HFF-Myc (cell line): ENCODE measurements at regions not wholly inside any gene's neighbourhood (a gene's known extent, or its start where the extent isn't known, plus 50 kb on each side); places are given as distances from the start of the nearest gene placed in this dataset.

Experiments
- DNase-seq: peaks from one replicate; pipeline ENCODE4 v3.0.0-alpha.2; 2011; ENCODE audit warnings: low read depth; ENCODE audit errors: extremely low read depth
- H3K4me3 ChIP-seq: replicated peaks from 2 replicates; pipeline ENCODE4 v1.5.1; 2011; ENCODE audit warnings: low read depth, mild to moderate bottlenecking, control low read depth, low read length
- TF ChIP-seq, protein P1 (sequence below): IDR thresholded peaks from 2 replicates; pipeline ENCODE4 v1.5.1; 2012; ENCODE audit warnings: mild to moderate bottlenecking, low read depth, low read length, control low read depth; ENCODE audit errors: missing control alignments

DNA sequence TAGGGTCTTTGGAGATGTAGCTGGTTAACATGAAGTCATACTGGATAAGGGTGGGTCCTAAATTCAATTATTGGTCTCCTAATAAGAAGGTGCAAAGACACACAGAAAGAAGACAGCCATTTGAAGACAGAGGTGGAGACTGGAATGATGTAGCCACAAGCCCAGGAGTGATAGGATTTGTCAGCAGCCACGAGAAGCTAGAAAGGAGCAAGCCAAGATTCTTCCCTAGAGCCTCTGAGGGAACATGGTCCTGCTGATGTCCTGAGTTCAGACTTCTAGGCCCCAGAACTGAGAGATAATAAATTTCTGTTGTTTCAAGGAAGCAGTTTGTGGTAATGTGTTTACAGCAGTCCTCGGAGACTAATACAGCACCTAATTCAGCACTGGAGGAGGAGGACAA, 203.3 kb upstream of the SRRM4 start:
- no peak for DNase-seq
- TF ChIP-seq, protein P1, sequence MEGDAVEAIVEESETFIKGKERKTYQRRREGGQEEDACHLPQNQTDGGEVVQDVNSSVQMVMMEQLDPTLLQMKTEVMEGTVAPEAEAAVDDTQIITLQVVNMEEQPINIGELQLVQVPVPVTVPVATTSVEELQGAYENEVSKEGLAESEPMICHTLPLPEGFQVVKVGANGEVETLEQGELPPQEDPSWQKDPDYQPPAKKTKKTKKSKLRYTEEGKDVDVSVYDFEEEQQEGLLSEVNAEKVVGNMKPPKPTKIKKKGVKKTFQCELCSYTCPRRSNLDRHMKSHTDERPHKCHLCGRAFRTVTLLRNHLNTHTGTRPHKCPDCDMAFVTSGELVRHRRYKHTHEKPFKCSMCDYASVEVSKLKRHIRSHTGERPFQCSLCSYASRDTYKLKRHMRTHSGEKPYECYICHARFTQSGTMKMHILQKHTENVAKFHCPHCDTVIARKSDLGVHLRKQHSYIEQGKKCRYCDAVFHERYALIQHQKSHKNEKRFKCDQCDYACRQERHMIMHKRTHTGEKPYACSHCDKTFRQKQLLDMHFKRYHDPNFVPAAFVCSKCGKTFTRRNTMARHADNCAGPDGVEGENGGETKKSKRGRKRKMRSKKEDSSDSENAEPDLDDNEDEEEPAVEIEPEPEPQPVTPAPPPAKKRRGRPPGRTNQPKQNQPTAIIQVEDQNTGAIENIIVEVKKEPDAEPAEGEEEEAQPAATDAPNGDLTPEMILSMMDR: no peak
- no peak overlapping the region for H3K4me3 ChIP-seq

DNA sequence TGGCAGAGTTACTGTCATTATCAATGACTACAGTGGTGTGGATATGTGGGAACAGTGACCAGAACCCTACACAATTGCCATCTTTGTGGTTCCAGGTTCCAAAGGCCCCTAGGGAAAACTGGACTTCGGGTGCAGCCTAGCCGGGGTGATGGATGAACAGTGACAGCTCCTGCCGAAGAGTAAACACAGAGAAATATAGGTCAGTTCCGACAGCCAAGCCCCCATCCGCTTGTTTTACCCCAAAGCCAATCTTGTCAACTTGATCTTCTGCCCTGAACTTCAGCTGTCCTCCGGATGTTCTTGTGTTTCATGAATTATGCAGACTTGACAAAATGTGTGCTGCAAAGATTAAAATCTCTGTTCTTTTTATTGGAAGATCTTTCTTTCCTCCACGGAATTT, 200.4 kb upstream of the SRRM4 start:
- no peak overlapping the region for H3K4me3 ChIP-seq
- DNase-seq: no peak

GRCh38 chr12:118781692-118782091, 199.6 kb upstream of the SRRM4 start:
- DNase-seq: no peak
- H3K4me3 ChIP-seq: no peak overlapping the region
- TF ChIP-seq, protein P1: no peak

More for the DNA sequence above, 200.4 kb upstream of the SRRM4 start:
- TF ChIP-seq, protein P1: no peak

DNA sequence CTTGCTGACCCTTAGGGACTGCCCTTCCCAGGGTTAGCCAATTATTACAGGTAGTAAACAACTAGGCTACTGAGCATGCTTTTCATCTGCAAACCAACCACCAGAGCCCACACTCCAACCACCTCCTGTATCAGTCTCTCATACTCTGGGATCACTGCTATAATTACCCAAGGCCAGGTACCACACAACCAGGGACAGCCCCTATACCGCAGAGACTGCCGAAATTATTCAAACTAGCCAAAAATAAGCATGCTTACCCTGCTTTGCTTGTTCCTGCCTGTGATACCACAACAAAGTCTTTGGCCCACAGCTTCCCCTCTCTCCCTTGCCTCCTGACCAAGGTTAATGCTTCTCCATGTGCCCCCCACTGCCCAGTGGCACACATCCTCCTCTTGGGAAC, 197.6 kb upstream of the SRRM4 start:
- TF ChIP-seq, protein P1: no peak
- H3K4me3 ChIP-seq: no peak overlapping the region
- no peak for DNase-seq

GRCh38 chr12:118790578-118790977, 190.8 kb upstream of the SRRM4 start:
- TF ChIP-seq, protein P1: no peak
- DNase-seq: no peak
- H3K4me3 ChIP-seq: no peak overlapping the region

GRCh38 chr12:118813778-118814357, 167.5 kb upstream of the SRRM4 start:
- TF ChIP-seq, protein P1: no peak
- H3K4me3 ChIP-seq: no peak overlapping the region

GRCh38 chr12:118816296-118816695, 165.0 kb upstream of the SRRM4 start:
- DNase-seq: no peak
- TF ChIP-seq, protein P1: no peak
- H3K4me3 ChIP-seq: no peak overlapping the region

More at GRCh38 chr12:118813778-118814357, 167.5 kb upstream of the SRRM4 start:
- DNase-seq: no peak
